GM21515 (cell line): ENCODE measurements at regions not wholly inside any gene's neighbourhood (a gene's known extent, or its start where the extent isn't known, plus 50 kb on each side); places are given as distances from the start of the nearest gene placed in this dataset.

ENCODE experiments used
- ATAC-seq: cut with Tn5 transposase; IDR thresholded peaks from one replicate; pipeline ENCODE4 v1.9.1; 2021; ENCODE audit not compliant: unreplicated experiment

- no peak for ATAC-seq
These were observed 87.3 kb upstream of the LRIG3 start for GRCh38 chr12:59007620-59008019.

- no peak for ATAC-seq
These were observed 85.1 kb upstream of the LRIG3 start for GRCh38 chr12:59005193-59005955.

- no peak for ATAC-seq
These were observed 84.2 kb upstream of the LRIG3 start for GRCh38 chr12:59004456-59004855.

GRCh38 chr12:58995666-58996363, 75.5 kb upstream of the LRIG3 start:
- ATAC-seq: no peak

- no peak for ATAC-seq
These were observed 68.5 kb upstream of the LRIG3 start for GRCh38 chr12:58988643-58989344.

- ATAC-seq: no peak
These were observed 61.7 kb upstream of the LRIG3 start for GRCh38 chr12:58981961-58982360.

GRCh38 chr12:58980768-58981167, 60.5 kb upstream of the LRIG3 start:
- ATAC-seq: no peak

GRCh38 chr12:58978717-58979116, 58.4 kb upstream of the LRIG3 start:
- no peak for ATAC-seq

GRCh38 chr12:58977476-58977875, 57.2 kb upstream of the LRIG3 start:
- ATAC-seq: no peak

- no peak for ATAC-seq
These were observed 55.8 kb upstream of the LRIG3 start for GRCh38 chr12:58976146-58976545.
